ENCODE measurements at regions not wholly inside any gene's neighbourhood (a gene's known extent, or its start where the extent isn't known, plus 50 kb on each side); places are given as distances from the start of the nearest gene placed in this dataset.

DNA sequence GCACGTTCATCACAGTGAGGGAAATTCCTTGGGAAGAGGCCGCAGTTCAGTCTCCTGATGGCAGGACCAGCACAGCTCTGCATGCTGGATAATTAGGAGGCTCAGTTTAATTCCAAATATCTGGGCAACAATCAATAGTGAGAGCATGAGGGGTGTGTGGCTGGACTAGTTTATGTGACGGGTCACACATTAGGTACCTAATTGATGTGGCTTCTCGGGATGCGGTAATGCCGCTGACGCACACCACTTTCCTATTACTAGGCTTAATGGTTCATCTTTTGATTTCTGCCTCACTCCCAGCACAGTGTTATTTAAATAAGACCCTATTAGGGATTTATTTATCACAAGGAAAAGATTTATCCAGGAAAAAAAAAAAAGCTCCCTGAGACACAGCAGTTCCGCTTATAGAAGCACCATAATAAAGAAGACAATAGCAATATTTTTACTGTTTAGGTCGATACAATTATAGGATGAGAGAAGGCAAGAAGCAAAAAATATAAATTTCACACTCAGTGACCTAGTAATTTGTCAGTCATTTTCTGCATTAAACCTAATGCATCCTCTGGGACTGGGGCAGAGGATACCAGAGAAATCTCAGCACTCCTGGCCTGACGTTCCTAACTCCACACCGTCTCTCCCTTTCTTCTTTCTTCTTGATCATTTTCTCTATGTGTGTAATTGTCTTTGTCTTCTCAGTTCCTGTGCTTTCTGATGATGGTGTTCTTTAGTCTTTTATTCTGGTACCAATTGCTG, 264.7 kb upstream of the SLC14A2 start:
- Histone ChIP-seq H3K79me2 (ENCODE audit: insufficient read depth) (no peaks in the 10 kb centered on the region), H3K27me3 (ENCODE audit: insufficient read depth) (no peaks in the 10 kb centered on the region), H3K4me3 (ENCODE audit: low read depth in 2 of 2, low read length in 1 of 2) (no peak overlapping the region), H3K27ac (ENCODE audit: low read depth in 2 of 2, low read length in 1 of 2) (no peak overlapping the region), H3K36me3 (replicated peaks in 1 of 2; ENCODE audit: control insufficient read depth in 1 of 2, insufficient read depth in 2 of 2, low read length in 1 of 2) (no peaks in the 10 kb centered on the region), H4K20me1 (ENCODE audit: insufficient read depth) (no peaks in the 10 kb centered on the region), H3K9me2 (no peaks in the 10 kb centered on the region), H3K9ac (no peak overlapping the region), H3K4me1 (ENCODE audit: control insufficient read depth in 1 of 2, insufficient read depth in 2 of 2, low read depth in 1 of 2, low read length in 1 of 2) (no peaks in the 10 kb centered on the region), H3K4me2 (no peak overlapping the region), H3K9me3 (no peaks in the 10 kb centered on the region), H2AFZ (ENCODE audit: low read depth) (no peak overlapping the region), H3F3A (replicated peaks; ENCODE audit: insufficient read depth) (no peaks in the 10 kb centered on the region)
- WGBS (ENCODE audit: low lambda C conversion rate) = 82% methylated on average over 10 of the region's 11 CpGs
- no peak for DNase-seq
- TF ChIP-seq FOXM1 (IDR thresholded peaks at IDR 0.05; ENCODE audit: low read depth) (no peak), RXRA (IDR thresholded peaks at IDR 0.05; ENCODE audit: borderline replicate concordance, low read depth) (no peak), RFX5 (IDR thresholded peaks at IDR 0.05; ENCODE audit: low read length) (no peak), POLR2AphosphoS5 (IDR thresholded peaks at IDR 0.05; ENCODE audit: low read depth, low read length) (no peak), MEF2A (IDR thresholded peaks at IDR 0.05; ENCODE audit: borderline replicate concordance, low read depth) (no peak), MXI1 (IDR thresholded peaks at IDR 0.05; ENCODE audit: low read depth, low read length) (no peak), TEAD4 (IDR thresholded peaks at IDR 0.05; ENCODE audit: borderline replicate concordance, insufficient read depth) (no peak), JUND (IDR thresholded peaks at IDR 0.05) (no peak), CTCF (IDR thresholded peaks at IDR 0.05) (no peak), REST (IDR thresholded peaks at IDR 0.05; ENCODE audit: low read depth, low read length) (no peak), EZH2phosphoT487 (IDR thresholded peaks at IDR 0.05; ENCODE audit: borderline replicate concordance, low read depth) (no peak), TAF1 (IDR thresholded peaks at IDR 0.05; ENCODE audit: borderline replicate concordance, low read depth, low read length) (no peak), ELF1 (IDR thresholded peaks at IDR 0.05) (no peak)
- TF ChIP-seq, protein P1, sequence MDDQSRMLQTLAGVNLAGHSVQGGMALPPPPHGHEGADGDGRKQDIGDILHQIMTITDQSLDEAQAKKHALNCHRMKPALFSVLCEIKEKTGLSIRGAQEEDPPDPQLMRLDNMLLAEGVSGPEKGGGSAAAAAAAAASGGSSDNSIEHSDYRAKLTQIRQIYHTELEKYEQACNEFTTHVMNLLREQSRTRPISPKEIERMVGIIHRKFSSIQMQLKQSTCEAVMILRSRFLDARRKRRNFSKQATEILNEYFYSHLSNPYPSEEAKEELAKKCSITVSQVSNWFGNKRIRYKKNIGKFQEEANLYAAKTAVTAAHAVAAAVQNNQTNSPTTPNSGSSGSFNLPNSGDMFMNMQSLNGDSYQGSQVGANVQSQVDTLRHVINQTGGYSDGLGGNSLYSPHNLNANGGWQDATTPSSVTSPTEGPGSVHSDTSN (IDR thresholded peaks at IDR 0.05) = no peak
- TF ChIP-seq, protein P2, sequence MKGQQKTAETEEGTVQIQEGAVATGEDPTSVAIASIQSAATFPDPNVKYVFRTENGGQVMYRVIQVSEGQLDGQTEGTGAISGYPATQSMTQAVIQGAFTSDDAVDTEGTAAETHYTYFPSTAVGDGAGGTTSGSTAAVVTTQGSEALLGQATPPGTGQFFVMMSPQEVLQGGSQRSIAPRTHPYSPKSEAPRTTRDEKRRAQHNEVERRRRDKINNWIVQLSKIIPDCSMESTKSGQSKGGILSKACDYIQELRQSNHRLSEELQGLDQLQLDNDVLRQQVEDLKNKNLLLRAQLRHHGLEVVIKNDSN (IDR thresholded peaks at IDR 0.05; ENCODE audit: borderline replicate concordance, low read depth) = no peak
- ChIA-PET POLR2A (no interaction called here), CTCF (interaction anchor here (0.5 kb wide), 1 partner anchor 977 kb away, joined by 3 read pairs; no protein-coding TSS in a partner anchor)

All from SK-N-SH (cell line).